Retina (tissue), 1 donor: ENCODE measurements at regions not wholly inside any gene's neighbourhood (a gene's known extent, or its start where the extent isn't known, plus 50 kb on each side); places are given as distances from the start of the nearest gene placed in this dataset.
"Not testable (repeated sequence)": the region's sequence is repeated elsewhere in the genome, so short reads cannot be mapped to it uniquely, and the experiment has no call there.

Experiments used
- DNase-seq: peaks from one replicate; pipeline ENCODE4 v3.0.0-alpha.2; 2016

DNA sequence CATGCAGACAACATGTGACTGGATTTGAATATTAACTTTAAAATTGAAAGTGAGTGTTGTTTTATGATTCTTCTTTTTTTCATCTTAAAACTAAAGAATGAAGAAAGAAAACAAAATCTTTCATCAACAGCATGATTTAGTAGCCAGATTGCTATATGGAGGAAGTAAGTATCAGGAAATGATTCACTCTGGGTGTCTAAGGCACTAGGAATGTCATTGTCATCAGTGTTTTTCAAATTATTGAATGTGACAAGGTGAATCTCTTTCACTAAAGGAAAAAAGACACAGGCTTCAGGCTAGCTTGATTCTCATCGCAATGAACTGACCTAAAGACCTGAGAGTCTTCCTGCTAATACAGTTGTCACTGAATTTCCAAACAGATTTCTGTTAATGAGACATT lies 430.1 kb downstream of the FBXO15 start:
- DNase-seq = no peak

DNA sequence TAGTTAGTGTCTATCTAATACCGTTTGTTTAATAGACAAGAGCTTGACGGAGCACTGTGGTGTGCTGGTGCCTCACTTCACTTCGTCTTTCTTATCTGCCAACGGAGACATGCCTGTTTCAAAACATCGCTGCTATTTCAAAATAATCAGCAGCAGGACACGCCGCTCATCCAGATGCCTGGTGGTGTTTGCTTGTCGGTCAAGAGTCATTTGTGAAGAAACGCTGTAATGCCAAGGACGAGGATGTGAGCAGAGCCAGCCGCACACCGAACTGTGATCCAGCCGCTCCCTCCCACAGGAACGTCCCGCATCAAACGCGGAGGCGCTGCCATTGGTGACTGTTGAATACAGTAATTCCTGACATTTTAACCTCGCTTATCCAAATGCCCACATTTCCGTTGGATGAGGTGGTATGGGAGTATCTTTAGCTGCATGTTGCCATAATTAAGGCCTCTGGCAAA lies 432.4 kb downstream of the FBXO15 start:
- no peak for DNase-seq

DNA sequence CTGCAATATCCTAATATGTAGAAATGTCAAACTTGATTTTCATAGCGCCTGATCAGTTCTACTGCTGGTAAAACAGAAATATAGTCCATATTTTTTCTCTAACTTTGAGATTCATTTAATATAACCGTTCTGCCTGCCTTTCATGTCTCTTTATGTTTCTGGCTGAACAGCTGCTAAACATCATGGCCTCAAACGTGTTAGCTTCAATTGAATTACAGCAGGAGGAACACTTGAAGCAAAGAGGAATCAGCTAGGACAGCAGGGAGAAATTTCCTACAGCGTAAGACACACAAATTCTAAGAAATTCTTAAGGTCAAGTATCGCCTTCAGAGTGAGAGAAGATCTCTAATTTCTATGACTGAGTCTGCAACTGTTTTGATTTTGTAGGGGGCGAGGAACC lies 433.2 kb downstream of the FBXO15 start:
- DNase-seq = no peak

DNA sequence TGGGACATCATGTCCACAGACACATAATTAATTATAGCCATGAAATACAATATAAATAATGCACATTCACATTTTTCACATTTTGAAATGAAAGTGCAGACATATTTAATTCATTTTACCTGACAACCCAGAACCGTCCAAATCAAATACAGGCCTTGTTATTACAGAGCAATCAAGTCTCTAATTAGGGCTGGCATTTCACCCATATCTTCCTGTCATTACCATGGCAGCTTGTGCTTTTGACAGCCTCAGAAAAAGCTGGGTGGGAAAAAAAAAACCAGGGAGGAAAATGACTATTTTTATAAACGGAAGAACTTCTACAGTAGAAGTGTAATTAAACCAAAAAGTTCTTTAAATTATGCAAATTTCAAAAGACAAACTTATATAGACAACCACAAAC lies 436.4 kb downstream of the FBXO15 start:
- no peak for DNase-seq

DNA sequence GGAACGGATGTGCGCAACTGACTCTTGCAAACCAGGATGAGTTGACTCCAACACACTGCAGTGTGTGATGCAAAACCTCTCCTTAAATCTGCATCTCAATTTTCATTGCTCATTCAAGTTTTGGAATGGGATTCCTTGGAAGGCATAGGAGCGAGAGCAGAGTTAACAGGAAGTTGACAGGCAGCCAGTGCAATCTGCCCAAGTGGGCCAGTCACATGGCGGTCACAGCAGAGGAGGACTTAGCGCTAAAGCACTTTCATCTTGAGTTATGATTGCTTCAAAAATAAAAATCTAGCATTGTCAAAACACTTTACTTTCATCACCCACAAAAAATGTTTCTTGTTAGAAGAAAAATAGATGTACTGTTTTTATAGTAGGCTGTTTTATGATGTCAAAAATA lies 439.0 kb downstream of the FBXO15 start:
- DNase-seq = no peak

GRCh38 chr18:73707035-73707434 lies 440.6 kb downstream of the FBXO15 start:
- DNase-seq = no peak

DNA sequence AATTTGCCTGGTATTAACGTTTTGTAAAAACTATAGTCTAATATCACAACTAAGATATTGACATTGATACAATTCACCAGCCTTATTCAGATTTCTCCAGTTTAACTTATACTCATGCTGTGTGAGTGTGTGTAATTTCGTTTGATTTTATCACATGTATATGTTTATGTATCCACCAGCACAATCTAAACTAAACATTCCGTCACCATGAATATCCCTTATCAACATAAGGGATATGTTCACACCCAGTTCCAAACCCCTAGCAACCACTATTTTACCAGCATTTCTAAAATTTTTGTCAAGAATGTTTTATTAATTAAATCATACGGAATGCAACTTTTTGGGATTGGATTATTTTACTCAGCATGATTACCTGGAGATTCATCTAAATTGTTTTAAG lies 450.3 kb downstream of the FBXO15 start:
- no peak for DNase-seq

- no peak for DNase-seq
Measured at GRCh38 chr18:73696698-73697097, 450.9 kb downstream of the FBXO15 start.

DNA sequence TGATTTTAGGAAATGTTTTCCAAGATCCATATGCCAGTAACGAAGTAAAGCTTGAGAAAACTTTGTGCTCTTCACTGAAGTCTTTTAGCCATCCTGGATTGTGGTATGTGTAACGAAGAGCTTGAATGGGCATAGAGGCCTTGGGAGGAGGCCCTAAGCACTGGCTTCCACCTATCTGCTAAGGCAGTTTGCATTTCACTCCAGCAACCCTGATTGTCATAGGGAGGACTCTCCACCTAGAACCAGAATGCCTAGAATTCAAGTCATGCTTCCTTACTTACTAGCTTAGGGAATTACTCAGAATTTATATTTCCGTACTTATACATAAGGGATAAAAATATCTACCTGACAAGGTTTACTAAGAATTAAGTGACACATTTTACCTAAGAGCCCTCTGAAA lies 451.5 kb downstream of the FBXO15 start:
- no peak for DNase-seq

- DNase-seq = no peak
Measured at GRCh38 chr18:73693091-73693490, 454.5 kb downstream of the FBXO15 start.

DNA sequence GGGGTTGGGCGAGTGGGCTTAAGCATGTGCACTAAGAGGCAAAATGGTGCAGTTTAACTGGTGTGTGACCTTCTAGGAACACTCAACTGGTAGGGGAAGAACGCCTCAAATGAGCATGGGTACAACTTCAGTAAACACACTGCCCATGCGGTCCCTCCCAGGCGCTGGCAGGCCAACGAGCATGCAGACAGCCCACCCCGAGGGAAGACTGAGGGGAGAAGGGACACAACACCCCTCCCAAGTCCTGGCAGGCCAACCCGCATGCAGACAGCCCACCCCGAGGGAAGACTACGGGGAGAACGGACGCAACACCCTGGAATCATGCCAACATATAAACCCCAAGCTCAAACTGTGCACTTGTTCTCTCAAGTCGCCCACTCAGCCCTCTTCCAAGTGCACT lies 456.0 kb downstream of the FBXO15 start:
- DNase-seq = no peak

GRCh38 chr18:73691118-73691517 lies 456.5 kb downstream of the FBXO15 start:
- no peak for DNase-seq

DNA sequence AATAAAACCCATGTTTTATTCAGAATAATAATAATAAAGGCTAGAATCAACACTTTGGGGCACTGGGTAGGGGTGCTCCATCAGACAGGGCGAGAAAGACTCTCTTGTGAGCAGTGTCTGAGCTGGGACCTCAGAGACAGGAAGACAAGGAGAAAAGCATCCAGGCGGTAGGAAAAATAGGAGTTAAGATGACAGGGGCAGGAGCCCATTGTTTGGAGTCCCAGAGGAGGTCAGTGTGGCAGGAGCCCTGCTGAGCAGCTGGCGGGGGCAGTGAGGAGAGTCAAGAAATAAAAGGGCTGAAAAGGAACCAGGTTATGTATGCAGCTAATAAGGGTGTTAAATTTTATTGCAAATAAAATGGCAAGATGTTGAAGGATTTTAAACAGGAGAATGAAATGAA lies 457.4 kb downstream of the FBXO15 start:
- DNase-seq = peak; percentile 47

DNA sequence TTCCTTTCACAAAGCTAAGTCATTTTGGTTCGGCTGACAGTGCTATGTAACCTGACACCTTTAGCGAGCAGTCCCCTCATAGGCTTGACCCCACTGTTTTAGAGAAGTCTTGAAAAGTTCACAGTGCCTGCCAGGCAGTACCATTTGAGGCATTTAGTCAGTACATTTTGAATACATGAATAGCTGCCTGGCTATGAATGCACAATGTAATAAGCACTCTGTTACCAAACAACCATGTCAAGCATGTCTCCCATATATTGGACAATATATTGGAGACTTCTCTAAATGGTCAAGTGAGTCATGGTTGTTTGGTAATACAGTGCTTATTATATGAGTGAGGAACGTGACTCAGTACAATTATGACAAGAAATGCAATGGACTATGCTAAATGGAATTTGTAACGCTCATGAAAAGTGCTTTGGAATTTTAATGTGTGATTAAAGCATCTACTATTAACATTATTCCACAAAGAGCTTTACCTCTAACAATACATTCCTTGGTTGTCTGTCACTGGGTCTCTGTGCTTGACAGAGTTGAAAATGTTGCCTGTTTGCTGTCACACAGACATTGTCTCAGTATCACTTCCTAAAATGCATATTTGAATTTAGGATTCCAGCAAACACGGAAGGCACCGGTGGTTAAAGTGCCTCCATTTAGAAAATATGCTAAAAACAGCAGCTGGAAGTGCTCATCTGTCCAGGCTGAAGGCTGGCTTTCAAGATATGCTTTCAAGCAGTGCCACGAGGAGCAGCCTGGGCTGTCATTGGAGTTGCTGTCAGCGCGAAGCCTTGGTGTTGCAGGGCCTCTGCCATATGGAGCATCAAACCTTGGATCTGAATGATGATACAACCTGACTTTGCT lies 458.6 kb downstream of the FBXO15 start:
- peak; percentile 27 for DNase-seq

DNA sequence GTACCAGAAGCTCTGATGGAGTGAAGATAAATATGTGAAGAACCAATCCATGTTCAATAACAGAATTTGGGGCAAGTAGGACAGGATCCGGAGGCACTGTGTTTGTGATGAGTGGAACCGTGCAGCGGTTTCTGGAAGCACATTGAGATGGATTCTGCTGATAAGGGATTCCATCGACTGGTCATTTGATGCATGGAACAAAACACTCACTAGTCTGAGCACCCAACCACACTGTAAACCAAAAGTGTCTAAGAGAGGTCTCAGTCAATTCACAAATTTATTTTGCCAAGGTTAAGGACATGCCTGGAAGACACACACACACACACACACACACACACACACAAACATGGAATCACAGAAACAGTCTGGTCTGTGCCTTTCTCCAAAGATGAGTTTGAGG lies 459.5 kb downstream of the FBXO15 start:
- DNase-seq = no peak

DNA sequence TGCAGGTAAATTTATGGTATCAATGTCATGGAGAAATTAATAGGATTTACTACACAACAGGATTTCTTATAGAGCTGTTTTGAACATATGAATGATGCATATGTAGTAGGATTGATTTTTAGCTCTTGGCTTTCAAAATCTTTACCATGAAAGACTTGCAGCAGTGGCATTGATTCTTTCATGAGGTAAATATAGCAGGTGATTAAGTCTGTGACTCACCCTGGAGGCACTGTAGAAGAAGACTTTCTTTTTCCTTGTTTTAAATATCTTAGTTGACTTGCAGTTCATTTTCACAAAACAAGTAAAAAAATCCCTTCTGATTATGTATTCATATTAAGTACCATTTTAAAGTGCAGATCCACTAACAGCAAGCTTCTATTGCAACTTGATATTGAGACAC lies 463.0 kb downstream of the FBXO15 start:
- no peak for DNase-seq

DNA sequence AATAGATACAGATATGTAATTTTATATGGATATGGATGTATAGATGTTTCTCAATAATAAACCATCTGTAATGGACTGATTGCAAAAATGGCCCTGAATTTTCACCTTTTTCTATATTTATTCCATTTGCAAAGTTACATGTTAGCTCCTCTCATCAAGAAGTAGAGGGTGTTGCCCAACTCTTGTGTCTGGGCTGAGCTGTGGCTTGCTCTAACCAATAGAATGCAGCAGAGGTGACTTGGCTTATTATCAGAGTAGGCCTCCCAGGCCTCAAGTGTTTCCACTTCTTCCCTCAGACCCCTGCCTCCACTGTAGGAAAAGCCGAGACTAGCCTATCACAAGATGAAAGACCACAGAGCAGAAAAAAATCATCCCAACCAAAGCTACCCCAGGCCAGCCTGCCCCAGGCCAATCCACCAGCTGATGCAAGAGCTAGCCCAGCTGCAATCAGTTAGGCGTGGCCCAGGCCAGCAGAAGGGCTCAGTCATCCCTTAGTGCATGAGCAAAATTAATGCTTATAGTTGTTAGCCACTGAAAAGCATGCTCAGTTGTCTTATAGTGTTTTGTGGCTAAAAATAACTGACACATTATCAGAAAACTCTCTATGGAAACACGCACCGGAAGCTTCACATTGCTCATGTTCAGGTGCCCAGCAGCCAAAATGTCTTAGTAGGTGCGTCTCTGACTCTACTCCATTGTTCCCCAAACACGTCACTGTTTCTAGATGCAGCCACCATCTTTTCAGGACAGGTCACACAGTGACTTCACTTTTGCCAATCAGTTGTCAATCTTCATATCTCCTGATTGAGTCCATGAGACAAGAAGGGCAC lies 464.0 kb downstream of the FBXO15 start:
- DNase-seq = no peak

DNA sequence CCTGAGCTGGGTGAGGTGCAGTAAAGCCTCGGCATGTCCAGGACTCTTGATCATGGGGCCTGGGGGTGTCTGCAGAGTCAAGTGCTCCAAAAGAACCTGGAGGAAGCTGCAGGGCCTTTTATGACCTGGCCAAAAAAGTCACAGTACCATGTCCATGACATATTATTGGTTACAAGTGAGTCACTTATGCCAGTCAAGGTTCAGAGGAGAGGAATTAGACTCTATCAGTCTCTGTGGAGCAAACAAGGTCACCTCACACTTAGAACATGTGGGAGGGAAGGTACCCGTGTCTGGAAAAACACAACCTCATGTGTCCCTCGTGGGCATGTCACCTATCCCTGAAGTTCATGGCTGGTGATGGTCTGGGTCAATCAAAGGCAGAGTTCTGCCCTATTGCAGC lies 465.7 kb downstream of the FBXO15 start:
- no peak for DNase-seq

DNA sequence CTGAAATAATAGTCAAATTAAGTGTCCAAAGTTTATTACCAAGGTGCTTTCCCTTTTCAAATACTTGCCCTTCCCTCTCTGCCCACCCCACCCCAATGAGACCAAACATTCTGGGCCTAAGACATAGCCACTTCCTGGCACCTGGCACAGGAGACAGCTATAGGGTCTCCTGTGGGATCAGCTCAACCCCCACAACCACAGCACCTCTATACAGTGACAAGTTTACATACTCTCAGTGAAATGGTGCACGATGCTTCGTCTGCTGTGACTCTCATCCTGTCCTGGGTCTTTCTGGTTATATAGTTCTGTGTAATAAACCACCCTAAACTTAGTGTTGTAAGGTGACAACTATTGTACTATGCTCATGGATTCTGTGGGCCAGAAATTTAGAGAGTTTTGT lies 466.2 kb downstream of the FBXO15 start:
- no peak for DNase-seq

DNA sequence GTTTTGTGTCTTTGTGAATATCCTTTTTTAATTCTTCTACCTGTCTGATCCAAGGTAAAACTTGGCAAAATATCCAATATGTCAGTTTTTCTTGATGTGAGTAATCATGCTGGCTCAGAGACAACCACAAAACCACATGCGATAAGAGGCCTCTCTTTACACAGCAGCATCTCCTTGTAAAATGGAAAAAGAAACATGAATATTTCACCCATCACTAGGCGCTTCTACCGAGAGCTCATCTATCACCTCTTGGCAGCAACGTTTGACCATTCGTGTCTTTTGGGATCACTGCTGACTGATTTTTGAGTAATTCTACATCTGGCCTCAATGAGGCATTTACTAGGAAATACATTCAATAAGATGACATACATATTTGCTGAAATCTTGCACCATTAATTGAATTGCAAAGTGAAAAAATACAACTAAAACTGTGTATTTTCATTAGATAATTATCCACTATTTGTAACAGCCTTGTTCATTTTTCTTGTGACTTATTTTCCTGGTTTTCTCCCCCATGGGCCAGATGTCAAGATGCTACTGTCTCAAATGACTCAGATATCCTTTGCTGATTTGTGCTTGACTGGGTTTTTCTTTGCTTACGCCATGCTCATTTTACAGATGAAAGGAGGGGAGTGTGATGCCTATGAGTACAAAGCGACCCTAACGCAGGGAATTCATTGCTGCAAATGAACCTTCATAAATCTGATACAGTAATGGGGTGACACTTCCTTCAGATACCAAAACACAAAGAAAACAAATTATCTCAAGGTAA lies 467.5 kb downstream of the FBXO15 start:
- DNase-seq = peak; percentile 28

GRCh38 chr18:73677450-73677849 lies 470.2 kb downstream of the FBXO15 start:
- no peak for DNase-seq

DNA sequence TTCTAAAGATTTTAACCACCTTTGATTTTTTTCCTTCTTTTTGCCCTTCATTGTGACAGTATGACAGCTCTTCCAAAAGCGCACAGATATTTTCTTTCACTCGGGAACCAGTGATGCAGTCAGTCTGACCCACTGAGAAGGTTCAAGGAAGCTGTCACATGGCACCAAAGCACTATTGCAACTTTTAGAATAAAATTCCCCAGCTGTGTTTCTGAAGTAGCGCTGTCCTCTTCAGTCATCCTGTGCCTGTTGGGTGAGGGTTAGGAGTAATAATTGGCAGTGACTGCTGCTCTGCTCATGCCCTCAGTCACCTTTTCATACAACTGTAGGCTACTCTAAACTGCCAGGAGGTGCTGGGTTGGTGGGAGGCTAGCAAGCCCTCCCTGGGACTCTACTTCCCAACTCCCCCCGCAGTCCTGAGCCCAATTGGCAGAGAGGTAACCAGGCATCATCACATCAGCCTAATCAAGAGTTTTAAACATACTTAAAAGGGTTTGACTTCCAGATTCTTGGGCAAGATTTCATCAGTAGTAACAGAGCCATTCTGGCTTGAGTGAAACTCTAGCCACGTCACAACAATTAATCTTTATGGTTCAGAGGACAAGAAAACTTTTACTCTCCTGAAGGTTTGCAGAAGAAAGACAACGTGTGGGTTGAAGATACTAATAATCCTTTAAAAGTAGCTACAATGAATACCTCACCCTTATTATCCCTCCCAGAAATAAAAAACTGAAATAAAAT lies 473.3 kb downstream of the FBXO15 start:
- DNase-seq = no peak

GRCh38 chr18:73671480-73671879 lies 476.2 kb downstream of the FBXO15 start:
- not testable (repeated sequence) for DNase-seq
